NCI-H774 (cell line): ENCODE measurements at regions not wholly inside any gene's neighbourhood (a gene's known extent, or its start where the extent isn't known, plus 50 kb on each side); places are given as distances from the start of the nearest gene placed in this dataset.
A peak's percentile ranks its signal among the peaks of the same experiment; 100 is the strongest.

Source experiments
- DNase-seq: peaks from one replicate; lab custom pipeline; 2025; lab: John Stamatoyannopoulos, UW

- DNase-seq: no peak
These were observed 56.9 kb downstream of the RDH14 start for GRCh38 chr2:18503376-18504228.

GRCh38 chr2:18502142-18502541 lies 58.3 kb downstream of the RDH14 start:
- DNase-seq: no peak

GRCh38 chr2:18501729-18502128 lies 58.7 kb downstream of the RDH14 start:
- no peak for DNase-seq

DNA sequence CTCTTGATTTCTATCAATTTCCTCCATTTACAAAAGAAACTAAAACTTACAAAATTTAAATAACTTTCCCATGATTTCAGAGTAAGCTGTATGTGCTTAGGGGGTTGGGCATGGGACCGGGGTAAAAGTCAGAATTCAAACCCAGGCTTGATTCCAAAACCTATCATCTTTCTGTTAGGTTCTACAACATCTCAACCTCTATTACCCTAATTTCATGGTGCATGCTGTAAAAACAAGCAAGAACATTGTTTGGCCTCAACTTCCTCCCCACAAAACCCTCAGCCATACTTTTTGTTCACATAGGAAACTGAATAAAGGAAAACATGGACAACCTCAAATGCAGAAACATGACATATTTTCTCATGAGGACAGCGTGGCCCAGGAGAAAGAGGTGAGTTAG lies 59.3 kb downstream of the RDH14 start:
- no peak for DNase-seq

DNA sequence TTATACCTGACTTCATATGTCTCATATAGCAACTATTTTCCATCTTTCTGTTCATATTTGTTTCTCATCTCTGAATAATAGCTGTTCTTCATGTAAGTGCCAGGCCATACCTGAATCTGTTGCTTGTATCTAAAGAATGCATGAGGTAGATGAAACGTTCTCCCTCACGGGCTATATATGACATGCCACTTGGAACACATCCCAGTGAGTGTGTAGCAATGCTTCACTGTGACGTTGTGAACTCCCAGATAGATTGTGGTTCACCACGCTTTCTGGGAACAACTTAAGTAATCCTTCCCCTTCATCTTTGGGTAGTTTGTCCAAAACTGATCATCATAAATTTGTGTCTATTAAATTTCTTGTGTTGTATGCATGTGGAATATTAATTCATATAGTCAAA lies 60.1 kb downstream of the RDH14 start:
- no peak for DNase-seq

DNA sequence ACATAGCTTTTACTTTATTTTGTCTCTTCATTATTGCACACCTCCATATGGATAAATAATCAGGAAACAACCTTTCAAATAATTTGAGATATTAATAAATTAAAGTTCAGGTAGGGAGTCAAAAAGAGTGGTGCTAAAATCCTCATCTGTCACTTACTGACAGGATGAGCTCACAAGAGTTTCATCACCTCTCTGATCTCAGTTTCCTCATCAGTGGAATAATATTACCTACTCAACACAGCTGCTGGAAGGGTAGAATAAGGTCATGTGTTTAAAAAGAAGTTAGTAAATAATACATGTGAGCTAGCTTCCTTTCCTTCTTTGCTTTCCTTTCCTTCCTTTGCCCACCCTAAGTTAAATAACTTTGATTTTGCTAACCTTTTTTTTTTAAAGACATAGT lies 61.9 kb downstream of the RDH14 start:
- DNase-seq: peak; percentile 42

DNA sequence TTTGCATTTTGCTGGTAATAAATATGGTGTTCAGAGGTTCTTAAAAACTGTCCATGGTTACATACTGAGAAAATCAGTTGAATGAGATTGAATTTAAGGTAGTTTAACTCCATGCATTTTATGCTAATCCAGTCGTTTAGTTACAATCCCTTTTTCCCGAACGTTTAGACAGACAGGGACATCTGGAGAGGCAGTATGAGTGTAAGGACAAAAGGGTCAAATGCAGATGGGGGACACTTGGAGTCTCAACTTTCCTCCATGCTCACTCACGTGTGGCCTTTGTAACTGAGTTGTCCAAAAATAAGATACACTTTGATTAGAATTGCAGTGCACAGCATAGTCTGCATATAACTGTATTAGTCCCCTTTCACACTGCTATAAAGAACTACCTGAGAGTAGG lies 63.9 kb downstream of the RDH14 start:
- no peak for DNase-seq

DNA sequence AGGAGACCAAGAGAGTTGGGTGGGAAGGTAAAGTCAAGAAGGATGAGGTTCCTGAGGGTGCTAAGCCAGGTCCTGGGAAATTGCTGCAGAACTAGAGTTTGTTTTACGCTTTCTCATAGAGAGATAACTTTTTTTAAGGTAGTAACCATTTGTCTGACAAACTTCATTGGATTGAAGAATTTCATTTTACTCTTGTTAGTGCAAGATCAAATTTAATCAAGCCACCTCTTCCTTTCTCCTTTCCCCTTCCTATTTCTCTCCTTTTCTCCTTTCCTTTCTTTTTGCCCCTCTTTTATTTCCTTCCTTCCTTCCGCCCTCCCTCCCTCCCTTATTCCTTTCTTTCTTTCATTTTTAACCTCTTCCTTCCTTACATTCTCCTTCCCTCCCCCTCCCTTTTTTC lies 65.4 kb downstream of the RDH14 start:
- DNase-seq: no peak

DNA sequence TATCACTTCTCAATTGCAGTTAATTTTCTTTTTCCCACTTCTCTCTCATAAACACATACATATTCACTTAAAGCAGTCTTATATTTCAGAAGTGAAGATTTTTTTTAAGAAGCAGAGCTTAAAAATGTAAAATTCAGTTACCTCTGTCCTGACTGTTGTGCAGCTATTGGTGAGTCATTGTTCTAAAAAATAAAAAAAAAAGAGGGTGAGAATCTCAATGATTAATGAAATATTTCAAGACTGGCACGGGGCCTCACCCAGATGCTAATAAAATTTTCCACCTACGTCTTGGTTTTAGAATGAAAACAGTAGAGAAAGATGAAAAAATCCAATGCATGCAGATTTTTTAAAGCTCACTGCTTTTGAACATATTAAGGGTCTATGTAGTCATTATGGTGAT lies 67.7 kb downstream of the RDH14 start:
- DNase-seq: no peak

DNA sequence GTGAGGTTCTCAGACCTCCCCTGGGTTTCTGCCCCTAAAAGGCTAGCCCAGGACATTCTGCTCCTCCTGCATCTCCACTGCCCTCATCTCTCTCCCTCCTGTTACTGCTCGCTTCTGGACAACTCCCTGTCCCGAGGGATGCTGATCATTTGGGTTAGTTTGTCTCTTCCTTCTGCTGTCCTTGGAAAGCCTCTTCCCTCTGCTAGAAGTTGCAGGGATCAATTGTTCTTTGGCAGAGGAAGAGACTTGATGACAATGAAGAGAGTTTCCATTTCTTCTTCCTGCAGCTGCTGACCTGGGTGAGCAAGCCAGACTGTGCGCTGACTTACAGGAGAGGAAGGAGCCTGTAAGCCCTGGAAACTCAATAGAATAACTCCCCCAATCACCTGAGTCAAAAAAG lies 68.9 kb downstream of the RDH14 start:
- no peak for DNase-seq

GRCh38 chr2:18490901-18491300 lies 69.6 kb downstream of the RDH14 start:
- DNase-seq: no peak

GRCh38 chr2:18487106-18487913 lies 73.1 kb downstream of the RDH14 start:
- DNase-seq: no peak

DNA sequence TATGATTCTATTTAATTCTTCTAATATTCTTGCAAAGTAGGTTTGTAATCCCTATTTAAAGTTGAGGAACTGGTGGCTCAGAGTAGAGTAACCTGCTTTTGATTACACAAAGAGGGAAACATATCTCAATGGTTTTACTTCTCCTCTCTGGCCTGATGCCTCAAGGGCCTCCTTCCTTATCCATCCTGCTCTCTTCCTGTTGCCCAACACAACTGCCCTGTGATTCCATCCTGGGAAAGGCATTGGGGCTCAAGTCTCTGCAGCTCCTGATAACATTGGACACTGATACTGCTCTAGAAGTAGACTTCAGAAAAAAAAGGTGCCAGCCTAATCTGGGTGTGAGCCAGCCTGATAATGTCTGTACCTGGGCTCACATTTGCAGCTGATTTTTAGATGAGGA lies 75.8 kb downstream of the RDH14 start:
- DNase-seq: no peak

GRCh38 chr2:18483896-18484295 lies 76.6 kb downstream of the RDH14 start:
- no peak for DNase-seq

- no peak for DNase-seq
These were observed 77.8 kb downstream of the RDH14 start for GRCh38 chr2:18482666-18483065.

DNA sequence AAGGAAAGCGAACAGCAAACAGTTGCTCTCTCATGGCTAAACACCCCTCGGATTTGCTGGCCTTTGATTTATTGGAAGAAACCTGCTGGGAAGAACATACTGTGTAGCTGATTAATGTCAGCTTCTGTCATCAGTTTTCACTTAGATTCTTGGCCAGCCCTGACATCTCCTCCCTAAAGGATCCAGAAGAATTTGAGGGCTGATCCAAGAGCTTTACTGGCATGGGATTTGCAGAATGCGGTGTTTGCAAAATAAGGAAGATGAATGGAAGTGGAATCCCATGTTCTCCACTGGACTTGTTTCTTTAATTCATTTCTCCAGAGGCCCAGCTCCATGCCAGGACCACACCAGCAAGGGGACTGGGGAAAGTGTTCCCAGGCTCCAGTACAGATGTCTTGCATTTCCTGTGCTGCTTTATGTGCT lies 80.5 kb downstream of the RDH14 start:
- no peak for DNase-seq

- DNase-seq: no peak
These were observed 83.2 kb downstream of the RDH14 start for GRCh38 chr2:18477293-18477692.

DNA sequence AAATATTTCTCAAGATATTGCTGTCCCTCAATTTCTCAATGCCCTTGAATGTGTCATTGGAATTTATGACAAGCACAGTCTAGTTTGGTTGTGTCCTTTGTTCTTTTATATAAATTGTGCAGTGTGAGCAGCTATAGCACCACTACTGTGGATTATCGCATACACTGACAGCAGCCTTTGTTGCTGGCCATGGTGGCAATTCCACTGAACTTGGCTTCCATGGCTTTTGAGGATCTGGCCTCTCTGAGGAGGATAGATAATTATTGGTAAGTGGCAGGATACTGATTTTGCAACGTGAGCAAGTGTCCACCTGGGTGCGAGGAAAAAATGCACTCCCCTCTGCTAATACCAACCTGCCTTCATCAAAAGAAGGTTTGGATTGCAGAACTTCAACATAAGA lies 84.0 kb downstream of the RDH14 start:
- no peak for DNase-seq

DNA sequence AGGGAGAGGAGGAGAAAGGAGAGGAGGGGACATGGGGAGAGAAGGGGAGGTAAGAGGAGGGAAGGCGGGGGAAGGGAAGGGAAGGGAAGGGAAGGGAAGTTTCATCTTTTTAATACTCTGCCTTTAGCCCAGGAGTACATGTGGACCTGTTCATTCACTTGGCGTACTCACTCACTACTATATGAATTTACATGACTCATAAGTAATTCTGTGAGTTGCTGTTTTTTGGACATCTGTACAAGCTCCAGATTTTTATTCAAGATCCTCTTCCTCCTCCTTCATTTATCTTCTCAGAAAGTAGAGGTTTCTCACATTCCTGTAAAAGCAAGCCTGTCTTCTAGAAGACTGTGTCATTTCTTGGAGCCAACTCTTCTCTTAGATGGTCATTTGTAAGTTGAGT lies 84.6 kb downstream of the RDH14 start:
- DNase-seq: no peak

GRCh38 chr2:18474700-18475099 lies 85.8 kb downstream of the RDH14 start:
- DNase-seq: no peak

DNA sequence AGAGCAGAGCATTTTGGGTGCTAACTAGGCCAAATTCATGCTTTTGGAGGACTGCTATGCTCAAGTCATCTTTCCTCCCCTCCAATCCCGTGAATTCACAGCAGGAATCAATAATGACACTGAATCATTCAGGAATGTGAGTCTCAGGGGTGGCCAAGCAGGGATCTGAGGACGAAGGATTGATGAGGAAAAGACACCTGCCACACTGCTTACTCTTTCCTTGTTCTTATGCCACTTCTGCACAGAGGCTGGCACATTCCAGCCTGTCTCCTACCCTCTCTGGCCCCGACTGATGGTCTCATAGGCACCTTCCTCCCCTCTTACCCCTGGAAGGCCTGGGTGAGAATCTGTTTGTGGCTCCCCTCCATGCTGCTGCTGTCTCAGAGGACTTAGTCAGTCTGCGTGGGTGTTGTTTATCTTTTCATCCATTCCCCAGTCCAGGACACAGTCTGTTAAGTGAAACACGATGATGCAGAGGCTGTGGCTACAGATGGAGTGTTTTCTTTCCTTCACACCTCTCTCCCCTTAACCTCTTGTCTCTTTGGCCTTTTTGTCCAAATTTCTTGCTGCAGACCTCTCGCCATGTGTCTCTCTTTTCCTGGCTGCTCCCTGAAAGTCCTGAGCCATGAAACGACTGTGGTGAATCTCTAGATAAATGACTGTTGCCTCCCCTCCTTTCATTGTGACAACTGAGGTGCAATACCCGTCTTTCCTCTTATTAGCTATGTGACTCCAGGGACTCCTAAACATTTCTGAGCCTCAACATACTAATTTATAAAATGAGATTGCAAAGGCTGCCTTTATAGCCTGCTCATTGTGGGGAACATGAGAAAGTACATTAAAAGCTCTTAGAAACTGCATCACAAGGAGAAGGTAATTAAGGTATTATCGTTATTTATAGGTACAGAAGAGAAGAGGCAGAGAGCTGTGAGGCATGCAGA lies 86.9 kb downstream of the RDH14 start:
- no peak for DNase-seq

- DNase-seq: no peak
These were observed 92.6 kb downstream of the RDH14 start for GRCh38 chr2:18467749-18468360.
